ENCODE measurements at regions not wholly inside any gene's neighbourhood (a gene's known extent, or its start where the extent isn't known, plus 50 kb on each side); places are given as distances from the start of the nearest gene placed in this dataset.

DNA sequence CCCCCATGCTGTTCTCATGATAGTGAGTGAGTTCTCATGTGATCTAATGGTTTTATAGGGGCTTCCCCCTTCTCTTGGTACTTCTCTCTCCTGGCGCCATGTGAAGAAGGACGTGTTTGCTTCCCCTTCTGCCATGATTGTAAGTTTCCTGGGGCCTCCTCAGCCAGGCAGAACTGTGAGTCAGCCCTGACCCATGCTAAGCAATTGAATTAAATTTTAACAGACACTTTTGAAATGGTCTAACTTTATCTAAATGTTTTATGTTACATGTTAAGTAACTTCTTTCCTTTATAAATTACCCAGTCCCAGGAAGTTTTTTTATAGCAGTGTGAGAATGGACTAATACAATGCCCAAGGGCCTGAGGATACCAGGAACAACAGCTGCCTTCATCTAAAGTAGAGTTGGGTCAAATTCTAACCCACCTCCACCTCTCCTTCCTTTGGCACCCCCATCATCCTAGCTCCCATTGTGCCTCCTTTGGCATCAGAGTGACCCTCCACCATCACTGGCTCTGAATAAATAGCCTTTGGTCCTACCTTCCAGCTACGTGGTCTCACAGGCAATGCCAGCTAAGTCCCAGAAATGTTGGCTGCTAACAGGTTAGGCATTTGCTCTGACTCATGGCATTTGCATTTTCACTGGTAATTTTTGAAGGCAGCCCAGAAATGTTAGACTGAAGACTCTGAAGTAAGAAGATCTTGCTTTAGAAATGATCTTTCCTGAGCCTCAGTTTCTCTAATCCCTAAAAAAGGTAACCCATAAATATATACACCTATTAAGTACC, 182.1 kb downstream of the MOSPD2 start:
- DNase-seq (ENCODE audit: low read depth, low spot score) = no peak
- H3K4me1 ChIP-seq (ENCODE audit: control insufficient read depth, extremely low read depth, insufficient read depth, low read length) = no peaks in the 10 kb centered on the region
- no peaks in the 10 kb centered on the region for H3K9me1 ChIP-seq (replicated peaks; ENCODE audit: control insufficient read depth, extremely low read depth, insufficient read depth, low read length)
- CTCF ChIA-PET = no interaction called here
- FAIRE-seq = no peak
- H3K27ac ChIP-seq (ENCODE audit: insufficient read depth, low read depth, low read length) = no peak overlapping the region
- H3K4me2 ChIP-seq (ENCODE audit: insufficient read depth, low read length) = no peak overlapping the region
- H3K36me3 ChIP-seq (ENCODE audit: control insufficient read depth in 2 of 2, extremely low read depth in 1 of 2, insufficient read depth in 2 of 2, low read length in 2 of 2) = no peaks in the 10 kb centered on the region
- TF ChIP-seq GATA2 (IDR thresholded peaks at IDR 0.05; ENCODE audit: insufficient read depth, insufficient read length, low read depth, low read length) (no peak), MYC (IDR thresholded peaks at IDR 0.05; ENCODE audit: low read depth, low read length) (no peak), FOS (IDR thresholded peaks at IDR 0.05; ENCODE audit: borderline replicate concordance, insufficient read depth, low read length) (no peak), EZH2 (IDR thresholded peaks at IDR 0.05; ENCODE audit: borderline replicate concordance, low read depth, low read length, severe bottlenecking) (no peak), JUN (IDR thresholded peaks at IDR 0.05; ENCODE audit: borderline replicate concordance, insufficient read depth, insufficient read length, low read depth) (no peak), POLR2A (IDR thresholded peaks at IDR 0.05; ENCODE audit: low read depth, low read length) (no peak), POLR2AphosphoS5 (IDR thresholded peaks at IDR 0.05; ENCODE audit: insufficient read depth, low read depth, low read length) (no peak)
- TF ChIP-seq, protein P1, sequence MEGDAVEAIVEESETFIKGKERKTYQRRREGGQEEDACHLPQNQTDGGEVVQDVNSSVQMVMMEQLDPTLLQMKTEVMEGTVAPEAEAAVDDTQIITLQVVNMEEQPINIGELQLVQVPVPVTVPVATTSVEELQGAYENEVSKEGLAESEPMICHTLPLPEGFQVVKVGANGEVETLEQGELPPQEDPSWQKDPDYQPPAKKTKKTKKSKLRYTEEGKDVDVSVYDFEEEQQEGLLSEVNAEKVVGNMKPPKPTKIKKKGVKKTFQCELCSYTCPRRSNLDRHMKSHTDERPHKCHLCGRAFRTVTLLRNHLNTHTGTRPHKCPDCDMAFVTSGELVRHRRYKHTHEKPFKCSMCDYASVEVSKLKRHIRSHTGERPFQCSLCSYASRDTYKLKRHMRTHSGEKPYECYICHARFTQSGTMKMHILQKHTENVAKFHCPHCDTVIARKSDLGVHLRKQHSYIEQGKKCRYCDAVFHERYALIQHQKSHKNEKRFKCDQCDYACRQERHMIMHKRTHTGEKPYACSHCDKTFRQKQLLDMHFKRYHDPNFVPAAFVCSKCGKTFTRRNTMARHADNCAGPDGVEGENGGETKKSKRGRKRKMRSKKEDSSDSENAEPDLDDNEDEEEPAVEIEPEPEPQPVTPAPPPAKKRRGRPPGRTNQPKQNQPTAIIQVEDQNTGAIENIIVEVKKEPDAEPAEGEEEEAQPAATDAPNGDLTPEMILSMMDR (IDR thresholded peaks at IDR 0.05; ENCODE audit: extremely low read depth in 1 of 2, insufficient read depth in 1 of 2, low read depth in 1 of 2, low read length in 2 of 2) = no peak
- TF ChIP-seq, protein P2, sequence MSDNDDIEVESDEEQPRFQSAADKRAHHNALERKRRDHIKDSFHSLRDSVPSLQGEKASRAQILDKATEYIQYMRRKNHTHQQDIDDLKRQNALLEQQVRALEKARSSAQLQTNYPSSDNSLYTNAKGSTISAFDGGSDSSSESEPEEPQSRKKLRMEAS (IDR thresholded peaks at IDR 0.05; ENCODE audit: insufficient read depth, insufficient read length) = no peak
- intact Hi-C loops (cut with micrococcal nuclease) = no loop called here
- no peaks in the 10 kb centered on the region for H4K20me1 ChIP-seq (replicated peaks; ENCODE audit: control insufficient read depth, extremely low read depth, insufficient read depth, low read length)
- dilution Hi-C loops (cut with MboI; ENCODE audit: extremely low pct_ligation_motif_present, low sequenced_read_pairs) = no loop called here
- no peak overlapping the region for H3K4me3 ChIP-seq (replicated peaks in 1 of 3; ENCODE audit: insufficient read depth in 1 of 3, low read depth in 1 of 3, low read length in 3 of 3)
- H3K9me3 ChIP-seq (replicated peaks; ENCODE audit: control insufficient read depth, insufficient read depth, low read length) = no peaks in the 10 kb centered on the region
- H3K27me3 ChIP-seq (ENCODE audit: control insufficient read depth in 2 of 2, insufficient read depth in 2 of 2, low read length in 2 of 2) = no peaks in the 10 kb centered on the region
- H2AFZ ChIP-seq (ENCODE audit: low read depth, low read length) = no peak overlapping the region
- POLR2A ChIA-PET = no interaction called here
- no peaks in the 10 kb centered on the region for H3K79me2 ChIP-seq (ENCODE audit: control insufficient read depth, insufficient read depth, low read length)
- H3K9ac ChIP-seq (replicated peaks; ENCODE audit: extremely low read depth, insufficient read depth, low read length) = no peak overlapping the region
- no TSS peak for BruUV-seq (replicated peaks)
